HEK293 (cell line): ENCODE measurements at regions not wholly inside any gene's neighbourhood (a gene's known extent, or its start where the extent isn't known, plus 50 kb on each side); places are given as distances from the start of the nearest gene placed in this dataset.

Experiments
- CTCF ChIA-PET: fragments of 350-600 bp; formaldehyde crosslinking; extraction: SDS; loops from one replicate; lab custom pipeline; 2021; ENCODE audit warnings: antibody characterized with exemption; lab: Yijun Ruan, JAX
- POLR2A ChIA-PET: fragments of 300-600 bp; formaldehyde crosslinking; extraction: SDS; loops from one replicate; lab custom pipeline; 2020; ENCODE audit warnings: antibody characterized with exemption, inconsistent platforms; lab: Yijun Ruan, JAX
- H3K27ac ChIP-seq: fragments of 200-500 bp; sonication (Bioruptor generic); 2 replicates; pipeline ENCODE4 v1.5.1; 2014; ENCODE audit warnings: low read depth, low read length, control low read depth, inconsistent platforms; ENCODE audit errors: extremely low read depth
- H3K36me3 ChIP-seq, 2 experiments: fragments of 200-500 bp in 1 of 2; sonication (Bioruptor generic) in 1 of 2; 1 replicate in 1 of 2; 2 replicates in 1 of 2; pipeline ENCODE4 v1.5.1; 2014 to 2017; ENCODE audit warnings: inconsistent platforms in 2 of 2, low read length in 2 of 2; ENCODE audit not compliant: control insufficient read depth in 2 of 2, insufficient read depth in 1 of 2
- H3K4me1 ChIP-seq: fragments of 200-500 bp; sonication (Bioruptor generic); 2 replicates; pipeline ENCODE4 v1.5.1; 2014; ENCODE audit warnings: mild to moderate bottlenecking, low read length, inconsistent platforms; ENCODE audit not compliant: control insufficient read depth, insufficient read depth
- H3K4me3 ChIP-seq: 2 replicates; pipeline ENCODE4 v1.5.1; 2011; ENCODE audit warnings: low read depth, mild to moderate bottlenecking, control low read depth, low read length, moderate library complexity
- H3K9me3 ChIP-seq: fragments of 200-500 bp; sonication (Bioruptor generic); 2 replicates; pipeline ENCODE4 v1.5.1; 2014; ENCODE audit warnings: low read depth, low read length, inconsistent platforms; ENCODE audit not compliant: control insufficient read depth, insufficient read depth
- GLIS1 ChIP-seq: fragments of 450-650 bp; formaldehyde crosslinking; IDR thresholded peaks from 2 replicates; pipeline ENCODE4 v1.5.1; 2016; ENCODE audit warnings: missing biosample characterization, missing genetic modification characterization
- KLF16 ChIP-seq: fragments of 450-650 bp; formaldehyde crosslinking; IDR thresholded peaks from 2 replicates; pipeline ENCODE4 v1.5.1; 2017; ENCODE audit warnings: missing biosample characterization, missing genetic modification characterization
- ZBTB21 ChIP-seq: fragments of 450-650 bp; formaldehyde crosslinking; IDR thresholded peaks from 2 replicates; pipeline ENCODE4 v1.5.1; 2017; ENCODE audit warnings: missing biosample characterization, missing genetic modification characterization
- ZBTB48 ChIP-seq: fragments of 450-650 bp; formaldehyde crosslinking; IDR thresholded peaks from 2 replicates; pipeline ENCODE4 v1.5.1; 2016; ENCODE audit warnings: missing biosample characterization, missing genetic modification characterization
- ZNF202 ChIP-seq: fragments of 450-650 bp; formaldehyde crosslinking; IDR thresholded peaks from 2 replicates; pipeline ENCODE4 v1.5.1; 2016; ENCODE audit warnings: missing biosample characterization, missing genetic modification characterization, borderline replicate concordance
- ZNF266 ChIP-seq: fragments of 450-650 bp; formaldehyde crosslinking; IDR thresholded peaks from 2 replicates; pipeline ENCODE4 v1.5.1; 2016; ENCODE audit warnings: missing biosample characterization, missing genetic modification characterization, low read depth
- ZNF37A ChIP-seq: fragments of 450-650 bp; IDR thresholded peaks from 2 replicates; pipeline ENCODE4 v1.5.1; 2018; ENCODE audit warnings: missing biosample characterization, missing genetic modification characterization
- ZNF404 ChIP-seq: fragments of 450-650 bp; formaldehyde crosslinking; IDR thresholded peaks from 2 replicates; pipeline ENCODE4 v1.5.1; 2017; ENCODE audit warnings: missing biosample characterization, missing genetic modification characterization
- ZNF433 ChIP-seq: fragments of 450-650 bp; formaldehyde crosslinking; IDR thresholded peaks from 2 replicates; pipeline ENCODE4 v1.5.1; 2016; ENCODE audit warnings: missing biosample characterization, missing genetic modification characterization, low read depth
- ZNF501 ChIP-seq: fragments of 450-650 bp; formaldehyde crosslinking; IDR thresholded peaks from 2 replicates; pipeline ENCODE4 v1.5.1; 2016; ENCODE audit warnings: missing biosample characterization, missing genetic modification characterization
- ZNF654 ChIP-seq: fragments of 450-650 bp; formaldehyde crosslinking; IDR thresholded peaks from 2 replicates; pipeline ENCODE4 v1.5.1; 2016; ENCODE audit warnings: low read depth, missing biosample characterization, missing genetic modification characterization
- TF ChIP-seq, protein P1 (sequence below): fragments of 450-650 bp; formaldehyde crosslinking; IDR thresholded peaks from 2 replicates; pipeline ENCODE4 v1.5.1; 2016; ENCODE audit warnings: missing biosample characterization, missing genetic modification characterization
- TF ChIP-seq, protein P2 (sequence below): fragments of 450-650 bp; formaldehyde crosslinking; conservative IDR thresholded peaks from 2 replicates; pipeline ENCODE4 v1.5.1; 2016; ENCODE audit warnings: low read depth, missing biosample characterization, missing genetic modification characterization
- TF ChIP-seq, protein P3 (sequence below): fragments of 450-650 bp; formaldehyde crosslinking; IDR thresholded peaks from 2 replicates; pipeline ENCODE4 v1.5.1; 2017; ENCODE audit warnings: missing biosample characterization, missing genetic modification characterization
- TF ChIP-seq, protein P4 (sequence below): fragments of 450-650 bp; formaldehyde crosslinking; conservative IDR thresholded peaks from 2 replicates; pipeline ENCODE4 v1.5.1; 2016; ENCODE audit warnings: low read depth, missing biosample characterization, missing genetic modification characterization
- TF ChIP-seq, protein P5 (sequence below): fragments of 450-650 bp; formaldehyde crosslinking; IDR thresholded peaks from 2 replicates; pipeline ENCODE4 v1.5.1; 2017; ENCODE audit warnings: missing biosample characterization, missing genetic modification characterization

DNA sequence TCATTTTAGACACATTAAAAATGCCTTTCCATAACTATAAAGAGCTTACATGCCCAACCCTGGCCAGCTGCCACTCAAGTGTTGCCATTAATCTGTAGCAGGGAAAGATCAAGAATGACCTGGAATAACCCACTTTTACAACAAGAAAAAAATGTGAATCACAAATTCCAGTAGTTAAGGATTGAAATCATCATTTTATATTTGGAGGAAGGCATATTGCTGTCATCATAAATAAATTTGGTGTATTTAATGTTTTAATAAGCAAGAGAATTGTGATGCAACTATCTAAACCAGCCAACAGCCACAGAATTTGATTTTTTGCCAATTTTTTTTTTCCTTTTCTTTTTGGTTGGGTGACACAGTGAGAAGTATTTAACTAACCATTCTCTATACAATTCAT lies 240.0 kb upstream of the SEMA6D start:
- POLR2A ChIA-PET: no interaction called here
- TF ChIP-seq ZNF266 (tag by site-specific recombination): no peak
- TF ChIP-seq GLIS1 (tag by site-specific recombination): no peak
- no peak for TF ChIP-seq ZNF202 (tag by site-specific recombination)
- TF ChIP-seq, protein P1, sequence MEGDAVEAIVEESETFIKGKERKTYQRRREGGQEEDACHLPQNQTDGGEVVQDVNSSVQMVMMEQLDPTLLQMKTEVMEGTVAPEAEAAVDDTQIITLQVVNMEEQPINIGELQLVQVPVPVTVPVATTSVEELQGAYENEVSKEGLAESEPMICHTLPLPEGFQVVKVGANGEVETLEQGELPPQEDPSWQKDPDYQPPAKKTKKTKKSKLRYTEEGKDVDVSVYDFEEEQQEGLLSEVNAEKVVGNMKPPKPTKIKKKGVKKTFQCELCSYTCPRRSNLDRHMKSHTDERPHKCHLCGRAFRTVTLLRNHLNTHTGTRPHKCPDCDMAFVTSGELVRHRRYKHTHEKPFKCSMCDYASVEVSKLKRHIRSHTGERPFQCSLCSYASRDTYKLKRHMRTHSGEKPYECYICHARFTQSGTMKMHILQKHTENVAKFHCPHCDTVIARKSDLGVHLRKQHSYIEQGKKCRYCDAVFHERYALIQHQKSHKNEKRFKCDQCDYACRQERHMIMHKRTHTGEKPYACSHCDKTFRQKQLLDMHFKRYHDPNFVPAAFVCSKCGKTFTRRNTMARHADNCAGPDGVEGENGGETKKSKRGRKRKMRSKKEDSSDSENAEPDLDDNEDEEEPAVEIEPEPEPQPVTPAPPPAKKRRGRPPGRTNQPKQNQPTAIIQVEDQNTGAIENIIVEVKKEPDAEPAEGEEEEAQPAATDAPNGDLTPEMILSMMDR (tag by site-specific recombination): no peak
- TF ChIP-seq ZBTB48: no peak
- no peak for TF ChIP-seq ZNF433 (tag by site-specific recombination)
- TF ChIP-seq, protein P2, sequence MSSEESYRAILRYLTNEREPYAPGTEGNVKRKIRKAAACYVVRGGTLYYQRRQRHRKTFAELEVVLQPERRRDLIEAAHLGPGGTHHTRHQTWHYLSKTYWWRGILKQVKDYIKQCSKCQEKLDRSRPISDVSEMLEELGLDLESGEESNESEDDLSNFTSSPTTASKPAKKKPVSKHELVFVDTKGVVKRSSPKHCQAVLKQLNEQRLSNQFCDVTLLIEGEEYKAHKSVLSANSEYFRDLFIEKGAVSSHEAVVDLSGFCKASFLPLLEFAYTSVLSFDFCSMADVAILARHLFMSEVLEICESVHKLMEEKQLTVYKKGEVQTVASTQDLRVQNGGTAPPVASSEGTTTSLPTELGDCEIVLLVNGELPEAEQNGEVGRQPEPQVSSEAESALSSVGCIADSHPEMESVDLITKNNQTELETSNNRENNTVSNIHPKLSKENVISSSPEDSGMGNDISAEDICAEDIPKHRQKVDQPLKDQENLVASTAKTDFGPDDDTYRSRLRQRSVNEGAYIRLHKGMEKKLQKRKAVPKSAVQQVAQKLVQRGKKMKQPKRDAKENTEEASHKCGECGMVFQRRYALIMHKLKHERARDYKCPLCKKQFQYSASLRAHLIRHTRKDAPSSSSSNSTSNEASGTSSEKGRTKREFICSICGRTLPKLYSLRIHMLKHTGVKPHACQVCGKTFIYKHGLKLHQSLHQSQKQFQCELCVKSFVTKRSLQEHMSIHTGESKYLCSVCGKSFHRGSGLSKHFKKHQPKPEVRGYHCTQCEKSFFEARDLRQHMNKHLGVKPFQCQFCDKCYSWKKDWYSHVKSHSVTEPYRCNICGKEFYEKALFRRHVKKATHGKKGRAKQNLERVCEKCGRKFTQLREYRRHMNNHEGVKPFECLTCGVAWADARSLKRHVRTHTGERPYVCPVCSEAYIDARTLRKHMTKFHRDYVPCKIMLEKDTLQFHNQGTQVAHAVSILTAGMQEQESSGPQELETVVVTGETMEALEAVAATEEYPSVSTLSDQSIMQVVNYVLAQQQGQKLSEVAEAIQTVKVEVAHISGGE (tag by site-specific recombination): no peak
- TF ChIP-seq ZNF654 (tag by site-specific recombination): no peak
- TF ChIP-seq KLF16: no peak
- TF ChIP-seq, protein P3, sequence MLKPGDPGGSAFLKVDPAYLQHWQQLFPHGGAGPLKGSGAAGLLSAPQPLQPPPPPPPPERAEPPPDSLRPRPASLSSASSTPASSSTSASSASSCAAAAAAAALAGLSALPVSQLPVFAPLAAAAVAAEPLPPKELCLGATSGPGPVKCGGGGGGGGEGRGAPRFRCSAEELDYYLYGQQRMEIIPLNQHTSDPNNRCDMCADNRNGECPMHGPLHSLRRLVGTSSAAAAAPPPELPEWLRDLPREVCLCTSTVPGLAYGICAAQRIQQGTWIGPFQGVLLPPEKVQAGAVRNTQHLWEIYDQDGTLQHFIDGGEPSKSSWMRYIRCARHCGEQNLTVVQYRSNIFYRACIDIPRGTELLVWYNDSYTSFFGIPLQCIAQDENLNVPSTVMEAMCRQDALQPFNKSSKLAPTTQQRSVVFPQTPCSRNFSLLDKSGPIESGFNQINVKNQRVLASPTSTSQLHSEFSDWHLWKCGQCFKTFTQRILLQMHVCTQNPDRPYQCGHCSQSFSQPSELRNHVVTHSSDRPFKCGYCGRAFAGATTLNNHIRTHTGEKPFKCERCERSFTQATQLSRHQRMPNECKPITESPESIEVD (tag by site-specific recombination): no peak
- TF ChIP-seq, protein P4, sequence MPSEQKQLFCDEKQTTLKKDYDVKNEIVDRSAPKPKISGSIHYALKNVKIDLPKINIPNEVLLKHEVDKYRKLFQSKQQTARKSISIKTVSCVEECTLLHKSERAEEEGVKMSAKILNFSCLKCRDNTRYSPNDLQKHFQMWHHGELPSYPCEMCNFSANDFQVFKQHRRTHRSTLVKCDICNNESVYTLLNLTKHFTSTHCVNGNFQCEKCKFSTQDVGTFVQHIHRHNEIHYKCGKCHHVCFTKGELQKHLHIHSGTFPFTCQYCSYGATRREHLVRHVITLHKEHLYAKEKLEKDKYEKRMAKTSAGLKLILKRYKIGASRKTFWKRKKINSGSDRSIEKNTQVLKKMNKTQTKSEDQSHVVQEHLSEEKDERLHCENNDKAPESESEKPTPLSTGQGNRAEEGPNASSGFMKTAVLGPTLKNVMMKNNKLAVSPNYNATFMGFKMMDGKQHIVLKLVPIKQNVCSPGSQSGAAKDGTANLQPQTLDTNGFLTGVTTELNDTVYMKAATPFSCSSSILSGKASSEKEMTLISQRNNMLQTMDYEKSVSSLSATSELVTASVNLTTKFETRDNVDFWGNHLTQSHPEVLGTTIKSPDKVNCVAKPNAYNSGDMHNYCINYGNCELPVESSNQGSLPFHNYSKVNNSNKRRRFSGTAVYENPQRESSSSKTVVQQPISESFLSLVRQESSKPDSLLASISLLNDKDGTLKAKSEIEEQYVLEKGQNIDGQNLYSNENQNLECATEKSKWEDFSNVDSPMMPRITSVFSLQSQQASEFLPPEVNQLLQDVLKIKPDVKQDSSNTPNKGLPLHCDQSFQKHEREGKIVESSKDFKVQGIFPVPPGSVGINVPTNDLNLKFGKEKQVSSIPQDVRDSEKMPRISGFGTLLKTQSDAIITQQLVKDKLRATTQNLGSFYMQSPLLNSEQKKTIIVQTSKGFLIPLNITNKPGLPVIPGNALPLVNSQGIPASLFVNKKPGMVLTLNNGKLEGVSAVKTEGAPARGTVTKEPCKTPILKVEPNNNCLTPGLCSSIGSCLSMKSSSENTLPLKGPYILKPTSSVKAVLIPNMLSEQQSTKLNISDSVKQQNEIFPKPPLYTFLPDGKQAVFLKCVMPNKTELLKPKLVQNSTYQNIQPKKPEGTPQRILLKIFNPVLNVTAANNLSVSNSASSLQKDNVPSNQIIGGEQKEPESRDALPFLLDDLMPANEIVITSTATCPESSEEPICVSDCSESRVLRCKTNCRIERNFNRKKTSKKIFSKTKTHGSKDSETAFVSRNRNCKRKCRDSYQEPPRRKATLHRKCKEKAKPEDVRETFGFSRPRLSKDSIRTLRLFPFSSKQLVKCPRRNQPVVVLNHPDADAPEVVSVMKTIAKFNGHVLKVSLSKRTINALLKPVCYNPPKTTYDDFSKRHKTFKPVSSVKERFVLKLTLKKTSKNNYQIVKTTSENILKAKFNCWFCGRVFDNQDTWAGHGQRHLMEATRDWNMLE (tag by site-specific recombination): no peak
- no peak for TF ChIP-seq ZBTB21 (tag by site-specific recombination)
- no peak for TF ChIP-seq ZNF37A (tag by site-specific recombination)
- TF ChIP-seq, protein P5, sequence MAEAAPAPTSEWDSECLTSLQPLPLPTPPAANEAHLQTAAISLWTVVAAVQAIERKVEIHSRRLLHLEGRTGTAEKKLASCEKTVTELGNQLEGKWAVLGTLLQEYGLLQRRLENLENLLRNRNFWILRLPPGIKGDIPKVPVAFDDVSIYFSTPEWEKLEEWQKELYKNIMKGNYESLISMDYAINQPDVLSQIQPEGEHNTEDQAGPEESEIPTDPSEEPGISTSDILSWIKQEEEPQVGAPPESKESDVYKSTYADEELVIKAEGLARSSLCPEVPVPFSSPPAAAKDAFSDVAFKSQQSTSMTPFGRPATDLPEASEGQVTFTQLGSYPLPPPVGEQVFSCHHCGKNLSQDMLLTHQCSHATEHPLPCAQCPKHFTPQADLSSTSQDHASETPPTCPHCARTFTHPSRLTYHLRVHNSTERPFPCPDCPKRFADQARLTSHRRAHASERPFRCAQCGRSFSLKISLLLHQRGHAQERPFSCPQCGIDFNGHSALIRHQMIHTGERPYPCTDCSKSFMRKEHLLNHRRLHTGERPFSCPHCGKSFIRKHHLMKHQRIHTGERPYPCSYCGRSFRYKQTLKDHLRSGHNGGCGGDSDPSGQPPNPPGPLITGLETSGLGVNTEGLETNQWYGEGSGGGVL (tag by site-specific recombination): no peak
- no peak for TF ChIP-seq ZNF404
- no peak for TF ChIP-seq ZNF501 (tag by site-specific recombination)

More for the DNA sequence above, 240.0 kb upstream of the SEMA6D start:
- H3K4me3 ChIP-seq: no peak overlapping the region
- CTCF ChIA-PET: interaction anchor here (0.6 kb wide), 1 partner anchor 695 kb away, joined by 4 read pairs; no protein-coding TSS in a partner anchor
- H3K9me3 ChIP-seq: no peaks in the 10 kb centered on the region
- no peaks in the 10 kb centered on the region for H3K36me3 ChIP-seq
- H3K4me1 ChIP-seq: no peaks in the 10 kb centered on the region
- H3K27ac ChIP-seq: no peak overlapping the region
